HFF-Myc (cell line): ENCODE measurements at regions not wholly inside any gene's neighbourhood (a gene's known extent, or its start where the extent isn't known, plus 50 kb on each side); places are given as distances from the start of the nearest gene placed in this dataset.

ENCODE experiments used
- DNase-seq: peaks from one replicate; pipeline ENCODE4 v3.0.0-alpha.2; 2011; ENCODE audit warnings: low read depth; ENCODE audit errors: extremely low read depth
- H3K4me3 ChIP-seq: replicated peaks from 2 replicates; pipeline ENCODE4 v1.5.1; 2011; ENCODE audit warnings: low read depth, mild to moderate bottlenecking, control low read depth, low read length
- TF ChIP-seq, protein P1 (sequence below): IDR thresholded peaks from 2 replicates; pipeline ENCODE4 v1.5.1; 2012; ENCODE audit warnings: mild to moderate bottlenecking, low read depth, low read length, control low read depth; ENCODE audit errors: missing control alignments

DNA sequence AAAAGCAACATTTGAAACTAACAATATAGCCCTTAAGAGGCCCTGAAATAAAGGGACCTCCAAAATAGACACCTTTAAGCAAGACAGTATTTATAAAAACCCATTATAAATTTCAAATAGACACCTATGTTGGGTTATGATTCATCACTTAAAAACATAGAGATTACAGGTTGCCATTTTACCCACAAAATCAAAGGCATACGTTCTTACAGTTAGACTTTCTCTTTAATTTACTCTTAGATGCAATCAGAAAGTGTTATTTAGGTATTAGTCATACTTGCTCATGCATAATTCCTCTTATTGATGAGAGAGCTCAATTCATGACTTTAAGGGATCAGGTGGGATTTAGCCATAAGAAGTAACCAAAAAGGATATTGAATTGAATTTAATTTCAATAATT lies 51.5 kb upstream of the TMEM200A start:
- TF ChIP-seq, protein P1, sequence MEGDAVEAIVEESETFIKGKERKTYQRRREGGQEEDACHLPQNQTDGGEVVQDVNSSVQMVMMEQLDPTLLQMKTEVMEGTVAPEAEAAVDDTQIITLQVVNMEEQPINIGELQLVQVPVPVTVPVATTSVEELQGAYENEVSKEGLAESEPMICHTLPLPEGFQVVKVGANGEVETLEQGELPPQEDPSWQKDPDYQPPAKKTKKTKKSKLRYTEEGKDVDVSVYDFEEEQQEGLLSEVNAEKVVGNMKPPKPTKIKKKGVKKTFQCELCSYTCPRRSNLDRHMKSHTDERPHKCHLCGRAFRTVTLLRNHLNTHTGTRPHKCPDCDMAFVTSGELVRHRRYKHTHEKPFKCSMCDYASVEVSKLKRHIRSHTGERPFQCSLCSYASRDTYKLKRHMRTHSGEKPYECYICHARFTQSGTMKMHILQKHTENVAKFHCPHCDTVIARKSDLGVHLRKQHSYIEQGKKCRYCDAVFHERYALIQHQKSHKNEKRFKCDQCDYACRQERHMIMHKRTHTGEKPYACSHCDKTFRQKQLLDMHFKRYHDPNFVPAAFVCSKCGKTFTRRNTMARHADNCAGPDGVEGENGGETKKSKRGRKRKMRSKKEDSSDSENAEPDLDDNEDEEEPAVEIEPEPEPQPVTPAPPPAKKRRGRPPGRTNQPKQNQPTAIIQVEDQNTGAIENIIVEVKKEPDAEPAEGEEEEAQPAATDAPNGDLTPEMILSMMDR: no peak
- no peak for DNase-seq
- H3K4me3 ChIP-seq: no peak overlapping the region

DNA sequence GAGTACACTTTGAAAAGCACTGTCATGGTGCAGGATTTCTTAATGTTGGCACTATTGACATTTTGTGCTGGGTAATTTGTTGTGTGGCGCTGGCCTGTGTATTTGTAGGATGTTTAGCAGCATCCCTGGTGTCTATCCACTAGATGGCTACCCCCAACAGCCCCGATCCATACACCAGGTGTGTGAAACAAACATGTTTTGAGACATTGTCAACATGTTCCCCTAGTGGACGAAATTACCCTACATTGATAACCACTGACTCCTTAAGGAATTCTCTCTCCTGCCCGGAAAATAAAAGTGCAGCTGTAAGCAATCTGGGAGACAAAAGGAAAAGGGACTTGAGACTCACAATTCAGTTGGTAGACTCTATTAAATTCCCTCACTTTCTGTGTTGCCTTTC lies 52.6 kb upstream of the TMEM200A start:
- DNase-seq: no peak
- TF ChIP-seq, protein P1: no peak
- no peak overlapping the region for H3K4me3 ChIP-seq

DNA sequence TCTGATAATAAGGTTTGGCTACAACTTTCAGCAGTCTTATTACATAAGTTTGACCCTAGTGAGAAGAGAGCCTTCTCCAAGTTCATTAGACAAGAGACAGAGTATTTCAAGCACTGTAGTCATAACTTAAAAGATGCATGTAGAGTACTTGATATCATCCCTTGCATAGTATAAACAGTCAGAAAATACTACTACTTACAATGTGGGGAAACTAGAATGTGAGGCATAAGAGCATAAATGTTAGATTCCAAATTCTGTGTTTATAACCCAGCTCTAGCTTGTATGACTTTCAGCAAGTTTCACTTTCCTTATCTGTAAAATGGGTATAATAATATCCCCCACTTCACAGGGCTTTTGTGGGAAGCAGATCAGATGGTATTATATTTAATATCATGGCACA lies 56.8 kb upstream of the TMEM200A start:
- TF ChIP-seq, protein P1: no peak
- no peak for DNase-seq
- no peak overlapping the region for H3K4me3 ChIP-seq

DNA sequence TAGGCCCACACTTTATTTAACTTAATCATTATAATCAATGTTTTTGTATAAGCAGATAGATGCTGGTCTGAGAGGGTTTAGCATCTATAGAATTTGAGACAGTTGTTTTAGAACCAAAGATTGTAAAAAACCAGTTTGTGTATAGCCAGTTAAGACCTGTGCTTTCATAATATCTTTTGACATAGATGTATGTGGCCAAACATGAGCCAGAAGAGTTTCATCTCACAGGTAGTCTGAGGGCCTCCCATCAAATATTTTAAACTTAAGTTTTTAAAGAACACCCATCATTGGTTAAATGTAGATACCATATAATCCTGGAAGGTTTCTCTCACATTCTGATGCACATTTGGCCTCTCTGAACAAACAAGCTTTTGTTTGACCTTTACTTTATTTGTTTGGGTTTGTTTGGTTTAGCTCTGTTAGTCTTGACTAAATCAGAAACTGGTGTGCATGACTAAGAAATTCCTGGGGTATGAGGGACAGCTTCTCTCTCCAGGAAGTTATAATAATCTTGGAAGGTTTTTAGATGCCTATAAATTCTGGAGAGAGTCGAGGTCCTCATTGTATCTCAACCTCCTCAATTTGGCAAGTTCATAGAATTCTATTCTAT lies 58.0 kb upstream of the TMEM200A start:
- TF ChIP-seq, protein P1: no peak
- no peak overlapping the region for H3K4me3 ChIP-seq
- DNase-seq: peak; percentile 53

DNA sequence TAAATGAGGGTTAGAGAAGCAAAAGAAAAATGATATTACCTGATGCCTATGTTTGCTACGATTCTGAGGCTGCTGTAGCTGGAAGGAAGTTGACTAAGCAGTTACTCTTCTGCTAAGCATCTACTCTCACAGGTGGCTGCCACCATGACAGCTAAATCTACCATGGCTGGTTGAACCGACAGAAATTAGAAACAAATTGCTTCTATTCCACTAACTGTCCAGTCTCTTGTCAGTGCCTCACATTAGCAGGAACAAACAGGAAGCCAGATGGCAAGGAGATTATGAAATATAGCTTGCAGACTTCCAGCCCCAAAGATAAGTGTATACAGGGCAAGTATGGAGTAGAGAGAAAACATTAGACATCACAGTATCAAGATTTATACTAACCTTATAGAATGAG lies 59.4 kb upstream of the TMEM200A start:
- DNase-seq: no peak
- TF ChIP-seq, protein P1: no peak
- no peak overlapping the region for H3K4me3 ChIP-seq

DNA sequence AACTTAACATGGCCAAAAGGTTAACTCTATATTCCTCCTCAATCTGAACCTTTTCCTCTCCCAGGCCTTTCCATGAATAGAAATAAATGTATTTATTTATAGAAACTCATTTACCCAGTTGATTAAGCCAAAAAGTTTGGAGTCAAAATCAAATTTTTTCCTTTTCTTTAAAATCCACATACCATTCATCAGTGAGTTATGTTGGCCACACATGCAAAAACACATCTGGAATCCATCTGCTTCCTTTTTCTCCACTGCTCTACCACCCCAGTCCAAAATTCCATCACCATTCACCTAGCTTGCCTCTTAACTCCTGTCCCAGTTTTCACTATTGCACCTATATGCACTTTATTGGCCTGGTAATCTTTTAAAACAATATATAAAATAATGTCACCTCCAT lies 62.4 kb upstream of the TMEM200A start:
- TF ChIP-seq, protein P1: no peak
- peak; percentile 89 for DNase-seq
- H3K4me3 ChIP-seq: no peak overlapping the region

DNA sequence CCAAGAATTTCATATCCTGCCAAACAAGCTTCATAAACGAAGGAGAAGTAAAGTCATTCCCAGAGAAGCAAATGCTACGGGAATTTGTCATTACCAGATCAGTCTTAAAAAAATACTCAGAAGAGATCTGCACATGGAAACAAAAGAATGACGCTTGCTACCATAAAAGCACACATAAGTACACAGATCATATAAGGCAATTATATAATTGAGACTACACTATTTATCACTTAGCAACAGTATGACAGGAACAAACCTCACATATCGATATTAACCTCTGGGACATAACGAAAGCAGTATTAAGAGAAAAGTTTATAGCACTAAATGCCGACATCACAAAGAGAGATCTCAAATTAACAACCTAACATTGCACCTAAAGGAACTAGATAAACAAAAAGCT lies 67.6 kb upstream of the TMEM200A start:
- H3K4me3 ChIP-seq: no peak overlapping the region
- TF ChIP-seq, protein P1: no peak
- no peak for DNase-seq
